Endothelial cell of umbilical vein (primary cell): ENCODE measurements at regions not wholly inside any gene's neighbourhood (a gene's known extent, or its start where the extent isn't known, plus 50 kb on each side); places are given as distances from the start of the nearest gene placed in this dataset.

ENCODE experiments used
- BruUV-seq: library from RNA; stranded (reverse); fragments of 400-500 nt; replicated peaks from 2 replicates; lab custom pipeline; 2021; lab: Mats Ljungman, UMichigan
- CTCF ChIA-PET: fragments of 300-600, 350-600 bp; sonication (Branson Sonifier 250); formaldehyde crosslinking; loops from one replicate; lab custom pipeline; 2021; ENCODE audit warnings: antibody characterized with exemption, inconsistent platforms; lab: Charles Lee
- POLR2A ChIA-PET: fragments of 300-600, 350-600 bp; sonication (Branson Sonifier 250); formaldehyde crosslinking; loops from one replicate; lab custom pipeline; 2021; ENCODE audit warnings: antibody characterized with exemption, inconsistent platforms; lab: Charles Lee
- DNase-seq: peaks from one replicate; pipeline ENCODE4 v3.0.0-alpha.2; 2011; ENCODE audit warnings: low read depth, low spot score
- FAIRE-seq: peaks from 2 replicates; lab custom pipeline; 2011; peaks lifted over from hg19 to GRCh38; lab: Jason Lieb, UNC
- H2AFZ ChIP-seq: 2 replicates; pipeline ENCODE4 v1.6.0; 2012; ENCODE audit warnings: low read depth, low read length, control low read depth, inconsistent platforms
- H3K27ac ChIP-seq: 2 replicates; pipeline ENCODE4 v1.5.1; 2011; ENCODE audit warnings: low read depth, mild to moderate bottlenecking, control low read depth, low read length, moderate library complexity; ENCODE audit not compliant: insufficient read depth
- H3K27me3 ChIP-seq, 2 experiments: 2 replicates each; pipeline versions ENCODE4 v1.6.0 to v1.6.1; 2011; ENCODE audit warnings: low read length in 2 of 2, mixed read lengths in 1 of 2; ENCODE audit not compliant: control insufficient read depth in 2 of 2, insufficient read depth in 2 of 2
- H3K36me3 ChIP-seq, 2 experiments: 2 replicates in 1 of 2; 3 replicates in 1 of 2; pipeline ENCODE4 v1.5.1; 2011; ENCODE audit warnings: low read length in 2 of 2, mild to moderate bottlenecking in 1 of 2, moderate library complexity in 1 of 2; ENCODE audit not compliant: control insufficient read depth in 2 of 2, insufficient read depth in 2 of 2; ENCODE audit errors: extremely low read depth in 1 of 2
- H3K4me1 ChIP-seq: 3 replicates; pipeline ENCODE4 v1.5.1; 2011; ENCODE audit warnings: mild to moderate bottlenecking, low read length; ENCODE audit not compliant: control insufficient read depth, insufficient read depth; ENCODE audit errors: extremely low read depth
- H3K4me2 ChIP-seq: 2 replicates; pipeline ENCODE4 v1.6.1; 2011; ENCODE audit warnings: low read length, control low read depth, mixed read lengths; ENCODE audit not compliant: insufficient read depth
- H3K4me3 ChIP-seq, 3 experiments: fragments of 200-600 bp in 1 of 3; sonication (generic), shearing (Covaris generic) in 1 of 3; replicated peaks in 1 of 3; 2 replicates each; pipeline ENCODE4 v1.5.1; 2011 to 2016; ENCODE audit warnings: control low read depth in 3 of 3, low read length in 3 of 3, mild to moderate bottlenecking in 2 of 3, inconsistent platforms in 1 of 3, low read depth in 1 of 3, moderate library complexity in 1 of 3; ENCODE audit not compliant: insufficient read depth in 1 of 3
- H3K79me2 ChIP-seq: 2 replicates; pipeline ENCODE4 v1.6.0; 2012; ENCODE audit warnings: low read length, inconsistent platforms; ENCODE audit not compliant: control insufficient read depth, insufficient read depth
- H3K9ac ChIP-seq: replicated peaks from 2 replicates; pipeline ENCODE3; 2011; ENCODE audit warnings: low read length, control low read depth; ENCODE audit not compliant: insufficient read depth; ENCODE audit errors: extremely low read depth
- H3K9me1 ChIP-seq: replicated peaks from 3 replicates; pipeline ENCODE4 v1.6.0; 2011; ENCODE audit warnings: mild to moderate bottlenecking, low read length; ENCODE audit not compliant: control insufficient read depth, insufficient read depth; ENCODE audit errors: extremely low read depth
- H3K9me3 ChIP-seq: replicated peaks from 2 replicates; pipeline ENCODE4 v1.5.1; 2012; ENCODE audit warnings: low read length, inconsistent platforms; ENCODE audit not compliant: control insufficient read depth, insufficient read depth
- H4K20me1 ChIP-seq: replicated peaks from 2 replicates; pipeline ENCODE3; 2011; ENCODE audit warnings: mild to moderate bottlenecking, low read length; ENCODE audit not compliant: control insufficient read depth, insufficient read depth; ENCODE audit errors: extremely low read depth
- CTCF ChIP-seq, 2 donors: IDR thresholded peaks; 1 replicate in 1 of 2; 2 replicates in 1 of 2; pipeline ENCODE4 v1.5.1; 2011; ENCODE audit warnings: low read length in 2 of 2, mild to moderate bottlenecking in 2 of 2, moderate library complexity in 2 of 2, control low read depth in 1 of 2, inconsistent platforms in 1 of 2, low read depth in 1 of 2; ENCODE audit not compliant: insufficient read depth in 1 of 2; ENCODE audit errors: extremely low read depth in 1 of 2
- EZH2 ChIP-seq: IDR thresholded peaks from 2 replicates; pipeline ENCODE4 v1.6.1; 2012; ENCODE audit warnings: borderline replicate concordance, low read depth, mild to moderate bottlenecking, moderate library complexity, low read length, inconsistent platforms; ENCODE audit not compliant: severe bottlenecking
- FOS ChIP-seq: IDR thresholded peaks from 2 replicates; pipeline ENCODE4 v1.6.1; 2011; ENCODE audit warnings: mild to moderate bottlenecking, low read length, moderate library complexity, borderline replicate concordance; ENCODE audit not compliant: insufficient read depth
- GATA2 ChIP-seq: IDR thresholded peaks from 2 replicates; pipeline ENCODE4 v1.7.0; 2011; ENCODE audit warnings: low read depth, mild to moderate bottlenecking, moderate library complexity, mixed read lengths, low read length; ENCODE audit not compliant: insufficient read length, insufficient read depth
- JUN ChIP-seq: IDR thresholded peaks from 2 replicates; pipeline ENCODE4 v1.6.1; 2011; ENCODE audit warnings: borderline replicate concordance, low read depth; ENCODE audit not compliant: insufficient read length, insufficient read depth
- MAX ChIP-seq: IDR thresholded peaks from 2 replicates; pipeline ENCODE4 v1.6.1; 2011; ENCODE audit not compliant: insufficient read depth, insufficient read length
- MYC ChIP-seq: IDR thresholded peaks from one replicate; pipeline ENCODE4 v1.6.1; 2011; ENCODE audit warnings: mild to moderate bottlenecking, low read depth, low read length
- POLR2A ChIP-seq: IDR thresholded peaks from 2 replicates; pipeline ENCODE4 v1.6.1; 2012; ENCODE audit warnings: low read depth, mild to moderate bottlenecking, control low read depth, low read length
- POLR2AphosphoS5 ChIP-seq: IDR thresholded peaks from 2 replicates; pipeline ENCODE4 v1.6.1; 2012; ENCODE audit warnings: low read depth, mild to moderate bottlenecking, control low read depth, low read length, moderate library complexity; ENCODE audit not compliant: insufficient read depth
- dilution Hi-C: fragments of 300-500 bp; cut with MboI; formaldehyde crosslinking; loops from one replicate; pipeline ENCODE4 v1.15.0; 2019; ENCODE audit warnings: low sequenced_read_pairs; ENCODE audit not compliant: extremely low pct_ligation_motif_present
- intact Hi-C: fragments of 100-400 bp; cut with micrococcal nuclease; formaldehyde crosslinking; loops from one replicate; pipeline ENCODE4 v1.10.0; 2022

GRCh38 chr7:45979275-45980180 lies 58.5 kb upstream of the IGFBP3 start:
- Histone ChIP-seq H3K27ac (no peak overlapping the region), H3K4me3 (no peak overlapping the region), H3K4me2 (no peak overlapping the region), H3K9me3 (no peaks in the 10 kb centered on the region), H2AFZ (no peak overlapping the region), H3K9me1 (no peaks in the 10 kb centered on the region), H3K9ac (no peak overlapping the region), H3K36me3 (no peaks in the 10 kb centered on the region), H4K20me1 (no peaks in the 10 kb centered on the region), H3K27me3 (no peaks in the 10 kb centered on the region), H3K4me1 (peaks cover 12% of the 10 kb centered on the region), H3K79me2 (no peaks in the 10 kb centered on the region)
- DNase-seq (no peak), FAIRE-seq (no peak)
- dilution Hi-C loops, result no loop called here
- CTCF ChIA-PET, result no interaction called here
- intact Hi-C loops, result loop anchor here (5.0 kb wide), 1 partner anchor 1048 kb away; no protein-coding TSS in a partner anchor
- no TSS peak for BruUV-seq
- POLR2A ChIA-PET, result no interaction called here
- TF ChIP-seq POLR2AphosphoS5, result no peak
- TF ChIP-seq CTCF (IDR thresholded peaks at IDR 0.05; ENCODE audit: extremely low read depth in 1 of 2, insufficient read depth in 1 of 2, low read depth in 1 of 2, low read length in 2 of 2), result no peak
- TF ChIP-seq EZH2, result no peak
- no peak for TF ChIP-seq FOS
- TF ChIP-seq GATA2, result no peak
- TF ChIP-seq JUN, result no peak
- TF ChIP-seq POLR2A, result no peak
- TF ChIP-seq MYC, result no peak
- TF ChIP-seq MAX, result no peak
